Fibroblast of gingiva (primary cell): ENCODE measurements at regions not wholly inside any gene's neighbourhood (a gene's known extent, or its start where the extent isn't known, plus 50 kb on each side); places are given as distances from the start of the nearest gene placed in this dataset.
"Not testable (repeated sequence)": the region's sequence is repeated elsewhere in the genome, so short reads cannot be mapped to it uniquely, and the experiment has no call there.

ENCODE experiments used
- DNase-seq: peaks from one replicate; pipeline ENCODE4 v3.0.0-alpha.2; 2011; ENCODE audit warnings: low read depth

DNA sequence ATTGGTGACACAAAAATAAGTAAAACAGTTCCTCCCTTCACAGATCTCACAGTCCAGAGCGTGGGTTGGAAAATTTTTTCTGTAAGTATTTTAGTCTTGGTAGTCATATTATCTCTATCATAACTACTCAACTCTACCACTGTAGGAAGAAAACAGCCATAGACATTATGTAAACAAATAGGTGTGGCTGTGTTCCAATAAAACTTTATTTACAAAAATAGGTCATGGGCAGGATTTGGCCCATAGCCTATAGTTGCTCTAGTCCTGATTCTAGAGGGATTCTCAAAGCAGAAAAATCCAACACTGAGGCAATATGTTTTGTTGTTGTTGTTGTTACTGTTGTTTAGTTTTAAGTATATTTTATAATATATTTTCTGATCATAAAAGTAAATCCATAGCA is 206.1 kb upstream of the GADL1 start:
- no peak for DNase-seq

DNA sequence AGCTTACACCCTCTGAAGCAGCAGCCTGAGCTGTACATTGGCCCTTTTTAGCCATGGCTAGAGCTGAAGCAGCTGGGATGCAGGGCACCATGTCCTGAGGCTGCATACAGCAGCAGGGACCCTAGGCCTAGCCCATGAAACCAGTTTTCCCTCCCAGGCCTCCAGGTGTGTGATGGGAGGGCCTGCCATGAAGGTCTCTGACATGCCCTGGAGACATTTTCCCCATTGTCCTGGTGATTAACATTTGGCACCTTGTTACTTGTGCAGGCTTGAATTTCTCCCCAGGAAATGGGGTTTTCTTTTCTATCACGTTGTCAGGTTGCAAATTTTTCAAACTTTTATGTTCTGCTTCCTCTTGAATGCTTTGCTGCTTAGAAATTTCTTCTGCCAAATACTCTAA is 206.8 kb upstream of the GADL1 start:
- DNase-seq, result not testable (repeated sequence)

DNA sequence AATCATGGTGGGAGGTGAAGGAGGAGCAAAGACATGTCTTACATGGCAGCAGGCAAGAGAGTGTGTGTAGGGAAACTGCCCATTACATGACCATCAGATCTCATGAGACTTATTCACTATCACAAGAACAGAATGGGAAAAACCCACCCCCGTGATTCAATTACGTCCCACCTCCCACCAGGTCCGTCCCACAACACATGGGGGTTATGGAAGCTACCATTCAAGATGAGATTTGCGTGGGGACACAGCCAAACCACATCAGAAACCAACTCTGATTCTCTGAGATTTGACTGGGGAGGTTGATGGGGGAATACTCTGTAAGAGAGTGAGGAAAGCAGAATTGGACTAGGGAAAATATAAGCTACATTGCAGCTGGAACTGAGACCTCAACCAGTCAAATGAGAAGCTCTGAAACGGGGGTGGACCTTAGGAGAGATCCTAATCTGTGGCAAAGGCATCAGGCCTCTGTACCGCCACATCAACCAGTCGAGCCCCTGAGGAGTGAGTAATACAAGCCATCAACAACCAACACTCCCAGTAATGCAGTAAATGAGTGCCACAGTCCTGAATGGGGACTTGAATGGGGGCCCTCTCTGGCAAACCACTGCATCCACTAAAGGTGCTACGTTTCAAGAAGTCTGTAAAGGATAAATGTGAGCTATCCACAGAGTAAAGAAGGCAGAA is 207.9 kb upstream of the GADL1 start:
- DNase-seq, result no peak

DNA sequence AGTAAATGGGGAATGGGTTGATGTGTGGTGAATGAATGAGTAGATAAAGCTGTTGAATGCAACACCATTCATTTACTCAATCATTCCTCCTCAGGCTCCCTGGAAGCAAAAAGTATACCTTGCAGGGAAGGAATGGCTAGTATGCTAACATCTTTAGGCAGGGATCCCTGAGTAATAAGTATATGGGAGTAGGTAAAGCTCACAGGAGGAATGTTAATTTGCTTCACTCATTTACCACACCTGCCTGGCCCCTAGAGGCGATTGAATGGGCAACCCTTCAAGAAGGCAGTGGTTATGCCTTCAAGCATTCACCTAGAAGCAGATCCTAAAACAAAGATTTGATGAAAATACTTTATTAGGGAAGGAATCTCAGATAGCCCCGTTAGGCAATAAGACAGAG is 208.7 kb upstream of the GADL1 start:
- no peak for DNase-seq

GRCh38 chr3:31103623-31104180 is 209.2 kb upstream of the GADL1 start:
- no peak for DNase-seq

- no peak for DNase-seq
These were observed 210.6 kb upstream of the GADL1 start for GRCh38 chr3:31105011-31105410.

- DNase-seq, result peak; percentile 88
These were observed 211.1 kb upstream of the GADL1 start for GRCh38 chr3:31105438-31106077.

DNA sequence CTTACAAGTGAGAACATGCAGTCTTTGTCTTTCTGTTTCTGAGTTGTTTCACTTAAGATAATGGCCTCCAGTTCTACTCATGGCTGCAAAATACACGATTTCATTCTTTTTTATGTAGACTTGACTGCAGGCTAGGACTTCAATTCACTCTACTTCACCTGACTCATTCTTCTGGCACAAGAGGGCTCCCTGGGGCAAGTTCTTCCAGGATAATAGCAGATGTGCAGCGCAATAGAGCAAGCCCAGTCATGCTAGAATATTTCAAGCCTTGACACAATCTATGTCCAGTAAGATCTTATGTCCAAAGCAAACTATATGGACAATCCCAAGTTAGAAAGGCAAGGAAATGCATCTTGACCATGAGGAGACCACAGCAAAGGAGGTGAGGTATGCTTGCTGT is 211.7 kb upstream of the GADL1 start:
- peak; percentile 79 for DNase-seq

- no peak for DNase-seq
These were observed 212.5 kb upstream of the GADL1 start for GRCh38 chr3:31106912-31107311.

DNA sequence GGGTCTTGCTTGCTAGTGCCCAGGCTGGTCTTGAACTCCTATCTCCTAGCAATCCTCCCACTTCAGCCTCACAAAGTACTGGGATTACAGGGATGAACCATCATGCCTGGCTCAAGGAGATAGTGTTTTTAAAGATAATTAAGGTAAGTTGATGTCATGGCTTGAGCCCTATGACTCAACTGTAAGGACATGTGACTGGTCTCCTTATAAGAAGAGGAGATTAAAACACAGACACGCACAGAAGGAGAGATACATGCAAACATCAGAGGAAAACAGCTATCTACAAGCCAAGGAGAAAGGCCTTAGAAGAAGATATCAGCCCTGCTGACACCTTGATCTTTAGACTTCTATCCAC is 220.4 kb upstream of the GADL1 start:
- DNase-seq, result no peak

GRCh38 chr3:31115531-31115930 is 221.1 kb upstream of the GADL1 start:
- DNase-seq, result not testable (repeated sequence)

DNA sequence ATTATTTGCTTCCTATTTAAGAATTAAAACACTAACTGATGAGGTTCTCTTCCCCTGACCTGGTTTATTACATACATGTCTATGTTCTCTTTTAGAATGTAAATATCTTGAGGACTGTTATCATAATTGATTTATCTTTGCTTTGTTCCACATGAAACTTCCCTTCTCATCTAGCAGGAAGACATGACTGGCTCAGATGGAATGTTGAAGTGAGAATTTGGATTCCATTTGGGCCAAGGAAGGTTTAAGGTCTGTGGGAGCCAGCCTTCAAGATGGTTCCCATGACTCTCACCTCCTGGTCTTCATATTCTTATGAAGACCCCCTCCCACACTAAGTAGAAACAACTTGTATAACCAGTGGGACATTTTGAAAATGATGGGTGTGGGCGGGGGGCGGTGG is 222.2 kb upstream of the GADL1 start:
- DNase-seq, result no peak

- no peak for DNase-seq
These were observed 223.4 kb upstream of the GADL1 start for GRCh38 chr3:31117854-31118253.

DNA sequence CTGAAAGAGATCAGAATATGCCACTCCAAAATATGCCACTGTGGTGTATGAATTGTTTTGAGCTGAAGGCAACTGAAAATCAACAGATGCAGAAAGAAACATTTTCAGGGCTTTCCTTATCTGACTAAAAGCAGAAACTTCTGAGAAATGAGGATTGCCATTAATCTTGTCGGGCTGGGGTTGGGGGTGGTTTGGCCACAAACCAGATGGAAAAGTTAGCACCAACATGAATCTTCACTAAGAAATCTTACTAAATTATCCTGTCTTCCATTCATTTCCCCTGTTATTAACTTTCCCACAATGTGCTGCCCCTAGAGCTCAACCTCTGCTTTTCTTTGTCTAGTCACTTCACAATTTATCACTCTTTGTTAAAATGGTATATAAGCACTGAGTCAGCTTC is 229.9 kb upstream of the GADL1 start:
- no peak for DNase-seq

GRCh38 chr3:31125413-31126020 is 231.1 kb upstream of the GADL1 start:
- no peak for DNase-seq

GRCh38 chr3:31129241-31129640 is 234.8 kb upstream of the GADL1 start:
- peak; percentile 8 for DNase-seq

- DNase-seq, result peak; percentile 38
These were observed 237.8 kb upstream of the GADL1 start for GRCh38 chr3:31132132-31132769.

GRCh38 chr3:31133541-31133940 is 239.1 kb upstream of the GADL1 start:
- DNase-seq, result no peak

GRCh38 chr3:31135546-31135945 is 241.1 kb upstream of the GADL1 start:
- DNase-seq, result no peak

GRCh38 chr3:31137718-31138465 is 243.4 kb upstream of the GADL1 start:
- no peak for DNase-seq

DNA sequence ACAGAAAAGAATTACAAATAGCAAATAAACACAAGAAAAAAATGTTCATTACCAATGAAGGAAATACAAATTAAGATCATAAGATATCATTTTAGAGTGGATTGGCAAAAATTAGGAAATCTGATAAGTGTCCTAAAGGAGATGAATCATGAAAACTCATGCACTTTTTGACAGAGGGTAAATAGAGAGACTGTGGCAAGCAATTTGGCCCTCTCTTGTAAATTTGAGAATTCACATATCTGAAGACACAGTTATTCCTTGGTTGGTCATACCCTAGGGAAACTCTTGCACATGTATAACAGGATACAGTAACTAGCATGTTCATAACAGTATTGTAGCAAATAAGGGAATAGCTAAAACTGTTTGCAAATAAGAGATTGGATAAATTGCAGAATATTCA is 246.0 kb upstream of the GADL1 start:
- DNase-seq, result peak; percentile 45

DNA sequence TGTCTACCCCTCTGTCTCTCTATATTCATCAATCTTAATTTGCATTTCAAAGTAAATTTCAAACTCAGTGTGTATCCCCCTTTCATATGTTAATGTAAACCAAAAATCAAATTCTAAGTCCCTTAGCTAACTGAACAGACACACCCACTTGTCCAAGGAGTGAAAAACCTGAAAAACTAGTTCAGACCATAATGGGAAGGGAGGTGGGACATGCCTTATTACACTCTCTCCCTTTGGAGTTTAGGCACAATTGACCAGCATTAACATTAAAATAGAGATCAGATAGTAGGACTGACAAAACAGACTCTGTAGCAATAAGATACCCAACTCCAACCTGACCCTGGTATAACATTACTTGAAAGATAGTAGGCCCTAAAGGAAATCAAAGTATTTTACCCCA is 247.7 kb upstream of the GADL1 start:
- DNase-seq, result no peak
